ENCODE measurements at regions not wholly inside any gene's neighbourhood (a gene's known extent, or its start where the extent isn't known, plus 50 kb on each side); places are given as distances from the start of the nearest gene placed in this dataset.

DNA sequence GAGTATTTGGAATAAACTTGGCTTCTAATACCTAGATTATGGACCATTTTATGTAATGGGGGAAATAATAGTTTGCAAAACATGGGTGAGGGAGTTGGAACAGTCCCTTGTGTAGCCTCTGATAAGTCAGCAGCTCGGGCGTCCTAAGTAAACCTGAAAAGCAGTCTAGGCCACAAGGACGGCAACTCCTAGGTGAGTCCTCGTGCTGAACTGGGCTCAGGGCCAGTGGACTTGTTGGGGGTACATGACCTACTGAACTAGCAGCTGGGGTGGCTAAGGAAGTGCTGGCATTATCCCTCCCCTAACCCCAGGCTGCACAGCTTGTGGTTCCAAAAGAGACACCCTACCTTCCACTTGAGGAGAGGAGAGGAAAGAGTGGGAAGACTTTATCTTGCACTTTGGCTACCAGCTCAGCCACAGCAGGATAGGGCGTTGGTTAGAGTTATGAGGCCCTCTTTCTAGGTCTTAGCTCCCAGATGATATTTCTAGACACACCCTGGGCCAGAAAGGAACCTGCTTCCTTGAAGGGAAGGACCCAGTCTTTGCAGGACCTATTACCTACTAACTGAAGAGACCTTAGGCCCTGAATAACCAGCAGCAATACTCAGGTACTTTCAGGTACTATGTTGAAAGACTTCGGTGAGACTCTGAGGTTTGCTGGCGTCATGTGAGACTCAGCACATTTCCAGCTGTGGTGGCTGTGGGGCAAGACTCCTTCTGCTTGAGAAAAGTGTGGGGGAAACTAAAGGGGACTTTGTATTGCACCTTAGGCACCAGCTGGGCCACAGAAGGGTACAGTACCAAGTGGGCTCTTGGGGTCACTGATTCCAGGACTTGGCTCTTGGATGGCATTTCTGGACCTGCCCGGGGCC lies 71.0 kb downstream of the AQP4 start:
- H3K9me3 Mint-ChIP-seq = no peaks in the 10 kb centered on the region
- no peaks in the 10 kb centered on the region for H3K4me1 Mint-ChIP-seq
- no peak overlapping the region for H3K4me3 Mint-ChIP-seq
- H3K36me3 Mint-ChIP-seq = no peaks in the 10 kb centered on the region
- CTCF ChIA-PET = no interaction called here
- DNase-seq = no peak
- H3K27ac Mint-ChIP-seq = no peak overlapping the region
- H3K27me3 Mint-ChIP-seq = no peaks in the 10 kb centered on the region

DNA sequence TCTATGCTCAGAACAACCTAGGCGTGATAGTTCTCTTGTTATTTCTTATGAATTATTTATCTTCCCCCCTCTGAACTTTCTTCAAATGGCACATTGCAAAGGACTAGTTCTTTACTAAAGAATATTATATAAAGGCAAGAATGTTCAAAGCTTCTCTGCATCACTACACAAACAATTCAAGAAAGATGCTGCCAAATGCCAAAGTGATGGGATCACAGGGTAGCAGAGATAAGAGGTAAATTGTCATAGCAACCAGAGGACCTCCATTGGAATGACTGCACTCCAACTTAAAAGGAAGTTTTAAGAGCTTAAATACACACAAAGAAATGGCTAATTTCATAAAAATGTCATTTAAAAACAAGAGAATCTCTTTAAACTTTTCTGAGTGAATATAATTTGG lies 72.8 kb downstream of the AQP4 start:
- Mint-ChIP-seq H3K27ac (no peak overlapping the region), H3K4me1 (no peaks in the 10 kb centered on the region), H3K27me3 (no peaks in the 10 kb centered on the region), H3K4me3 (no peak overlapping the region), H3K9me3 (no peaks in the 10 kb centered on the region), H3K36me3 (no peaks in the 10 kb centered on the region)
- CTCF ChIA-PET = no interaction called here
- no peak for DNase-seq

DNA sequence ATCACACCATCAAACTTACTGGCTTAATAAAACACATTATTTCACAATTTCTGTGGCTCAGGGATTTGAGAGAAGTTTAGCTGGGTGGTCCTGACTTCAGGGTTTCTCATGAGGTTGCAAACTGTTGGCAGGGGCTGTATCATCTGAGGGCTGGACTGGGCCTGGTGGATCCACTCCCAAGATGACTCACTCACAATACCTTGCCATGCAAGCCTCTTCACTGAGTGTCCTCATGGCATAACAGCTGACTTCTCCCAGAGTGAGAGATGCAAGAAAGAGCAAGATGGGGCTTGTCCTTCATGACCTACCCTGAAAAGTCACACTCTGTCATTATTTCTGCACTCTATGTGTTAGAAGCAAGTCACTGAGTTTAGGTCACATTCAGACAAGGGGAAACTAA lies 73.8 kb downstream of the AQP4 start:
- Mint-ChIP-seq H3K4me1 (no peaks in the 10 kb centered on the region), H3K9me3 (no peaks in the 10 kb centered on the region), H3K27me3 (no peaks in the 10 kb centered on the region), H3K4me3 (no peak overlapping the region), H3K27ac (no peak overlapping the region), H3K36me3 (no peaks in the 10 kb centered on the region)
- DNase-seq = no peak
- CTCF ChIA-PET = no interaction called here

GRCh38 chr18:26784599-26784998 lies 80.9 kb downstream of the AQP4 start:
- no peaks in the 10 kb centered on the region for H3K4me1 Mint-ChIP-seq
- H3K27ac Mint-ChIP-seq = no peak overlapping the region
- peaks cover 2% of the 10 kb centered on the region for H3K9me3 Mint-ChIP-seq
- no peak overlapping the region for H3K4me3 Mint-ChIP-seq
- no peak for DNase-seq
- H3K36me3 Mint-ChIP-seq = no peaks in the 10 kb centered on the region
- H3K27me3 Mint-ChIP-seq = no peaks in the 10 kb centered on the region
- CTCF ChIA-PET = no interaction called here

GRCh38 chr18:26783170-26783569 lies 82.3 kb downstream of the AQP4 start:
- H3K4me1 Mint-ChIP-seq = no peaks in the 10 kb centered on the region
- H3K9me3 Mint-ChIP-seq = peaks cover 2% of the 10 kb centered on the region
- H3K36me3 Mint-ChIP-seq = no peaks in the 10 kb centered on the region
- H3K27me3 Mint-ChIP-seq = no peaks in the 10 kb centered on the region
- H3K27ac Mint-ChIP-seq = no peak overlapping the region
- CTCF ChIA-PET = no interaction called here
- no peak for DNase-seq
- H3K4me3 Mint-ChIP-seq = no peak overlapping the region

DNA sequence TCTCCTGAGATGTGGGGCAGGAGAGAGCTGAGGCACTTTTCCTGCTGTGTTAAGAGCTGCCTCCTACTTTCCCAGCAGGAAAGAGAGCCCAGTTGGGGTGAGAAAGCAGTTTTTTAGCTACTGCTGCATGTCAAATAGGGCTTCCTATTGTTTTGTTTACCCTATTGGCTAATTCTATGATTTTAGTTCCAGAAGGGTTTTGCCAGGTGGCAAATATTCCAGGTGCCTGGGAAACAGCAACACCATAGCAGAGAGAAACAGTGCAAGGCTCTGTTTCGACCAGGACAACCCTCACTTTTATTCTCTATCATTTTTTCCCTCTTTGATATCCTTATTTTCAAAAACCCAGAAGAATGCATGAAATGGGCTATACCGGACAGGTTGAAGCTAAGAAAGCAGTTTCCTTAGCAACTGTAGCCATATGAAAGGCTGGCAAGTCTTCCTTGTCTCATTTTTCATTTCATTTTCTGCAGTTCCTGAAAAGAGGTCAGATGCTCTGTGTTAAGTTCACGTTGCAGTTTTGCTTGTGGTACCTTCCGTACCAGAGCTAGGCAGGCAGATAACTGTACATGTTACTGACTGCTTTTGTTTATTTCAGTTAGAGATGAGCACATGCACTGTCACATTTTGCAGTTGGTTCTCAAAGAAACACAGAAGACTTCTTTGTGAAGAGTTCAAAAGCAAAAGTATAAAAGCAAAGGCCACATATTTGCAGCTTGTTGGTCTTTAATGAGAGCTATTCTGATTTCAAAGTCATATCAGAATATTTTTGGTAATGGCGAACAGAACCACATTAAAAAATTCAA lies 84.8 kb downstream of the AQP4 start:
- H3K27me3 Mint-ChIP-seq = no peaks in the 10 kb centered on the region
- H3K27ac Mint-ChIP-seq = no peak overlapping the region
- CTCF ChIA-PET = no interaction called here
- DNase-seq = no peak
- no peaks in the 10 kb centered on the region for H3K4me1 Mint-ChIP-seq
- H3K36me3 Mint-ChIP-seq = no peaks in the 10 kb centered on the region
- H3K9me3 Mint-ChIP-seq = peaks cover 2% of the 10 kb centered on the region
- no peak overlapping the region for H3K4me3 Mint-ChIP-seq

- CTCF ChIA-PET = interaction anchor here (1.3 kb wide), 1 partner anchor 157 kb away, joined by 3 read pairs; no protein-coding TSS in a partner anchor
- Mint-ChIP-seq H3K36me3 (no peaks in the 10 kb centered on the region), H3K9me3 (peaks cover 2% of the 10 kb centered on the region), H3K27me3 (no peaks in the 10 kb centered on the region), H3K4me3 (no peak overlapping the region), H3K27ac (no peak overlapping the region), H3K4me1 (no peaks in the 10 kb centered on the region)
- DNase-seq = no peak
Observed at GRCh38 chr18:26778054-26778393, 87.5 kb downstream of the AQP4 start.

GRCh38 chr18:26777351-26778053 lies 88.0 kb downstream of the AQP4 start:
- no peak overlapping the region for H3K4me3 Mint-ChIP-seq
- CTCF ChIA-PET = interaction anchor here (1.3 kb wide), 1 partner anchor 156 kb away, joined by 3 read pairs; no protein-coding TSS in a partner anchor
- no peaks in the 10 kb centered on the region for H3K27me3 Mint-ChIP-seq
- H3K36me3 Mint-ChIP-seq = no peaks in the 10 kb centered on the region
- H3K4me1 Mint-ChIP-seq = no peaks in the 10 kb centered on the region
- H3K27ac Mint-ChIP-seq = no peak overlapping the region
- no peak for DNase-seq
- H3K9me3 Mint-ChIP-seq = peaks cover 2% of the 10 kb centered on the region

DNA sequence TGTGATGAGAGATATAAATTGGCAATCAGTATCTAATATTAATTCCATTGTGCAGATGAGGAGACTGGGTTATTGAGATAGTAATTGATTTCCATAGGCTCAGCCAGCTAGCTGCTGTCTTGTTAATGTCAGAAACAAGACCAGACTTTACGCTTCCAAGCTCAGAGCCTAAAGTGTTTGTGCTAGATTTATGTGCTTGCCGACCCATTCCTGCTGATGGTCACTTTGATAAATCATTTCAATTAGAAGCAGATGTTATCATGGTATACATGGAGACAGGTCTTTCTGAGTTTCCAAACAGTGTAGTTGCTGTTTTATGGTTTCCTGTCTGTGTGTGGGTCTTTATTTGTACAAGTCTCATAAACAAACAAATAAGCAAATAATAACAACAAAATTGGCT lies 92.8 kb downstream of the AQP4 start:
- no peaks in the 10 kb centered on the region for H3K27me3 Mint-ChIP-seq

GRCh38 chr18:26771524-26771923 lies 94.0 kb downstream of the AQP4 start:
- Mint-ChIP-seq H3K4me1 (no peaks in the 10 kb centered on the region), H3K9me3 (no peaks in the 10 kb centered on the region), H3K27ac (no peak overlapping the region), H3K36me3 (no peaks in the 10 kb centered on the region), H3K27me3 (no peaks in the 10 kb centered on the region), H3K4me3 (no peak overlapping the region)
- DNase-seq = no peak
- CTCF ChIA-PET = no interaction called here

More for the DNA sequence above, 92.8 kb downstream of the AQP4 start:
- H3K36me3 Mint-ChIP-seq = no peaks in the 10 kb centered on the region
- no peak overlapping the region for H3K4me3 Mint-ChIP-seq
- no peak for DNase-seq
- H3K9me3 Mint-ChIP-seq = no peaks in the 10 kb centered on the region
- CTCF ChIA-PET = no interaction called here
- H3K4me1 Mint-ChIP-seq = no peaks in the 10 kb centered on the region
- no peak overlapping the region for H3K27ac Mint-ChIP-seq

- H3K4me1 Mint-ChIP-seq = no peaks in the 10 kb centered on the region
- H3K27me3 Mint-ChIP-seq = no peaks in the 10 kb centered on the region
- H3K36me3 Mint-ChIP-seq = no peaks in the 10 kb centered on the region
- H3K4me3 Mint-ChIP-seq = no peak overlapping the region
- H3K9me3 Mint-ChIP-seq = no peaks in the 10 kb centered on the region
- no peak for DNase-seq
- H3K27ac Mint-ChIP-seq = no peak overlapping the region
- CTCF ChIA-PET = no interaction called here
Observed at GRCh38 chr18:26768385-26768784, 97.1 kb downstream of the AQP4 start.

- DNase-seq = no peak
- CTCF ChIA-PET = no interaction called here
- no peaks in the 10 kb centered on the region for H3K36me3 Mint-ChIP-seq
- no peak overlapping the region for H3K4me3 Mint-ChIP-seq
- no peak overlapping the region for H3K27ac Mint-ChIP-seq
- H3K9me3 Mint-ChIP-seq = no peaks in the 10 kb centered on the region
- no peaks in the 10 kb centered on the region for H3K4me1 Mint-ChIP-seq
- H3K27me3 Mint-ChIP-seq = no peaks in the 10 kb centered on the region
Observed at GRCh38 chr18:26765498-26765897, 100.0 kb downstream of the AQP4 start.

GRCh38 chr18:26764586-26764985 lies 100.9 kb downstream of the AQP4 start:
- Mint-ChIP-seq H3K27ac (no peak overlapping the region), H3K27me3 (no peaks in the 10 kb centered on the region), H3K4me1 (no peaks in the 10 kb centered on the region), H3K36me3 (no peaks in the 10 kb centered on the region), H3K9me3 (no peaks in the 10 kb centered on the region), H3K4me3 (no peak overlapping the region)
- no peak for DNase-seq
- CTCF ChIA-PET = no interaction called here

- Mint-ChIP-seq H3K4me3 (no peak overlapping the region), H3K36me3 (no peaks in the 10 kb centered on the region), H3K27ac (no peak overlapping the region), H3K9me3 (no peaks in the 10 kb centered on the region), H3K4me1 (no peaks in the 10 kb centered on the region), H3K27me3 (no peaks in the 10 kb centered on the region)
- CTCF ChIA-PET = no interaction called here
- no peak for DNase-seq
Observed at GRCh38 chr18:26764177-26764576, 101.3 kb downstream of the AQP4 start.

Data from activated naive CD4-positive, alpha-beta T cell treated with anti-CD3 and anti-CD28 coated beads, Interleukin-2, amount 10 ng/mL, durations not matched to agents 7 days and 5 days (primary cell).